ENCODE measurements at regions not wholly inside any gene's neighbourhood (a gene's known extent, or its start where the extent isn't known, plus 50 kb on each side); places are given as distances from the start of the nearest gene placed in this dataset.
"Not testable (repeated sequence)": the region's sequence is repeated elsewhere in the genome, so short reads cannot be mapped to it uniquely, and the experiment has no call there.

GRCh38 chr7:138195151-138195571, 118.9 kb downstream of the AKR1D1 start:
- Histone ChIP-seq H3K36me3 (no peaks in the 10 kb centered on the region), H3K9me3 (replicated peaks) (no peaks in the 10 kb centered on the region), H3K27me3 (ENCODE audit: low read depth) (no peaks in the 10 kb centered on the region), H3K4me1 (no peaks in the 10 kb centered on the region), H3K27ac (replicated peaks) (no peak overlapping the region), H3K4me3 (no peak overlapping the region)
- intact Hi-C loops (cut with micrococcal nuclease), result no loop called here
- DNase-seq, result no peak
- no peak for TF ChIP-seq CTCF (IDR thresholded peaks at IDR 0.05; ENCODE audit: borderline replicate concordance)

- intact Hi-C loops (cut with micrococcal nuclease), result not testable (repeated sequence)
Observed at GRCh38 chr7:138196503-138196946, 120.3 kb downstream of the AKR1D1 start.

DNA sequence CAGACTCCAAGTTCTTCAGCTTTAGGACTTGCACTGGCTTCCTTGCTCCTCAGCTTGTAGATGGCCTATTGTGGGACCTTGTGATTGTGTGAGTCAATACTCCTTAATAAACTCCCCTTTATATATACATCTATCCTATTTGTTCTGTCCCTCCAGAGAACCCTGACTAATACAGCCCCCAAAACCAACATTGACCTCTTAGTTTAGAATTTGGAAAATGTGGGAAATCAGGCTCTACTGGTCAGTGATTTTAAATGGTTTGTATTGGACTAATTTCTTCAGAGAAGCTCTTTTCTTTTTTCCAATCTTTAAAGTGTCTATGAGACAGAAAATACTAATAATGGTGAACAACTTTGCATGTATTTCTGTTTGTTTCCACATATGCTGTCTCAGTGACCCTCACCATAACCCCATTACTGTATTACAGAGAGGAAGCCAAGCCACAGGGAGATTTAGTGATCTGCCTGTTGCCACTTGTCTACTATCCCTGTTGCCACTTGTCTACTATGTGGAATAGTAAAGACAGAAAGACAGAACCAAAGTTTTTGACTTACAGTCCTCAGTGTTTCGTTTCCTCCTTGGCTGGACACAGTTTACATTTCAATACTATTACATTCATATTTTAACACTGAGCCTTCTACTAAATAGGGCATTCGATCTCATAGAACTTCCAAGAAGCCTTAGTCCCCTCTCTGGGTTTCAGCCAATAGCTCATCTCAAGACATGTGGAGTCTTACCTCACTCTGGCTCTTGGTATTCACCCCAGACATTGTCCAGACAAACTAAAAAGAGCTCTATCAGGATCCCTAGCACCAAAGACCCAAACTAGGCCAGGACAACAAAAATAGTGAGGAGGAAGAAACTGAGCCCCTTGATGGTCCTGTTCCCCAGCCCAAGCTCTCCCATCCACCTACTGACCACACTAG, 121.0 kb downstream of the AKR1D1 start:
- Histone ChIP-seq H3K9me3 (replicated peaks) (peaks cover 8% of the 10 kb centered on the region), H3K27ac (replicated peaks) (no peak overlapping the region), H3K36me3 (no peaks in the 10 kb centered on the region), H3K27me3 (ENCODE audit: low read depth) (no peaks in the 10 kb centered on the region), H3K4me3 (no peak overlapping the region), H3K4me1 (no peaks in the 10 kb centered on the region)
- DNase-seq, result no peak
- intact Hi-C loops (cut with micrococcal nuclease), result no loop called here
- TF ChIP-seq CTCF (IDR thresholded peaks at IDR 0.05; ENCODE audit: borderline replicate concordance), result no peak

More at GRCh38 chr7:138196503-138196946, 120.3 kb downstream of the AKR1D1 start:
- not testable (repeated sequence) for H3K4me3 ChIP-seq; H3K4me1 ChIP-seq; H3K27me3 ChIP-seq (ENCODE audit: low read depth); DNase-seq; H3K27ac ChIP-seq (replicated peaks); H3K9me3 ChIP-seq (replicated peaks); H3K36me3 ChIP-seq

GRCh38 chr7:138204285-138204981, 128.2 kb downstream of the AKR1D1 start:
- no peak for DNase-seq

GRCh38 chr7:138204982-138205298, 128.7 kb downstream of the AKR1D1 start:
- H3K27ac ChIP-seq (replicated peaks), result no peak overlapping the region
- H3K4me1 ChIP-seq, result no peaks in the 10 kb centered on the region
- H3K4me3 ChIP-seq, result no peak overlapping the region
- peaks cover 8% of the 10 kb centered on the region for H3K9me3 ChIP-seq (replicated peaks)
- intact Hi-C loops (cut with micrococcal nuclease), result no loop called here
- H3K36me3 ChIP-seq, result no peaks in the 10 kb centered on the region
- H3K27me3 ChIP-seq (ENCODE audit: low read depth), result no peaks in the 10 kb centered on the region
- no peak for DNase-seq
- no peak for TF ChIP-seq CTCF (IDR thresholded peaks at IDR 0.05; ENCODE audit: borderline replicate concordance)

More at GRCh38 chr7:138204285-138204981, 128.2 kb downstream of the AKR1D1 start:
- no peak for TF ChIP-seq CTCF (IDR thresholded peaks at IDR 0.05; ENCODE audit: borderline replicate concordance)
- intact Hi-C loops (cut with micrococcal nuclease), result no loop called here
- peaks cover 8% of the 10 kb centered on the region for H3K9me3 ChIP-seq (replicated peaks)
- no peak overlapping the region for H3K4me3 ChIP-seq
- H3K36me3 ChIP-seq, result no peaks in the 10 kb centered on the region
- H3K27ac ChIP-seq (replicated peaks), result no peak overlapping the region
- H3K4me1 ChIP-seq, result no peaks in the 10 kb centered on the region
- no peaks in the 10 kb centered on the region for H3K27me3 ChIP-seq (ENCODE audit: low read depth)

All from left ventricle myocardium inferior (tissue), 1 donor.